IMR-90 (cell line): ENCODE measurements at regions not wholly inside any gene's neighbourhood (a gene's known extent, or its start where the extent isn't known, plus 50 kb on each side); places are given as distances from the start of the nearest gene placed in this dataset.

Experiments used
- ATAC-seq: fragments of 200-7000 bp; cut with Tn5 transposase; 2 replicates; pipeline ENCODE4 v1.9.1; 2020; ENCODE audit warnings: low read depth, mild to moderate bottlenecking, moderate library complexity
- BruUV-seq: library from RNA; stranded (reverse); fragments of 400-500 nt; replicated peaks from 2 replicates; lab custom pipeline; 2021; lab: Mats Ljungman, UMichigan
- CTCF ChIA-PET: fragments of 300-600 bp; formaldehyde crosslinking; extraction: SDS; loops from one replicate; lab custom pipeline; 2021; ENCODE audit warnings: antibody characterized with exemption; lab: Yijun Ruan, JAX
- POLR2A ChIA-PET: fragments of 300-600 bp; sonication (Branson Sonifier 250); formaldehyde crosslinking; loops from one replicate; lab custom pipeline; 2022; ENCODE audit warnings: antibody characterized with exemption; ENCODE audit not compliant: unreplicated experiment; lab: Charles Lee
- DNase-seq: peaks from one replicate; pipeline ENCODE4 v3.0.0; 2013
- H2AFZ ChIP-seq: replicated peaks from 2 replicates; pipeline ENCODE3; 2013; ENCODE audit warnings: low read length, mild to moderate bottlenecking; ENCODE audit not compliant: poor library complexity
- H2AK5ac ChIP-seq: 2 replicates; pipeline ENCODE4 v1.6.1; 2013; ENCODE audit warnings: low read depth, low read length, inconsistent platforms
- H2AK9ac ChIP-seq: replicated peaks from 2 replicates; pipeline ENCODE3; 2013; ENCODE audit warnings: mild to moderate bottlenecking, low read depth, low read length, moderate library complexity; ENCODE audit not compliant: poor library complexity
- H2BK120ac ChIP-seq: 2 replicates; pipeline ENCODE4 v1.6.1; 2013; ENCODE audit warnings: low read depth, low read length, inconsistent platforms
- H2BK15ac ChIP-seq: 3 replicates; pipeline ENCODE4 v1.6.1; 2013; ENCODE audit warnings: low read depth, low read length, inconsistent platforms
- H2BK20ac ChIP-seq: 2 replicates; pipeline ENCODE4 v1.6.1; 2013; ENCODE audit warnings: low read depth, mild to moderate bottlenecking, inconsistent platforms, low read length, moderate library complexity
- H2BK5ac ChIP-seq: 2 replicates; pipeline ENCODE4 v1.6.1; 2013; ENCODE audit warnings: mild to moderate bottlenecking, low read depth, low read length, inconsistent platforms; ENCODE audit not compliant: poor library complexity, severe bottlenecking
- H3K14ac ChIP-seq: replicated peaks from 2 replicates; pipeline ENCODE4 v1.6.1; 2013; ENCODE audit warnings: low read depth, low read length, inconsistent platforms
- H3K18ac ChIP-seq: 2 replicates; pipeline ENCODE4 v1.6.1; 2013; ENCODE audit warnings: low read depth, low read length, control low read depth
- H3K23ac ChIP-seq: 2 replicates; pipeline ENCODE4 v1.6.1; 2013; ENCODE audit warnings: low read depth, low read length, inconsistent platforms
- H3K27ac ChIP-seq: 2 replicates; pipeline ENCODE4 v1.5.1; 2013; ENCODE audit warnings: mild to moderate bottlenecking, control low read depth, low read length; ENCODE audit not compliant: insufficient read depth
- H3K27me3 ChIP-seq: 2 replicates; pipeline ENCODE4 v1.6.1; 2013; ENCODE audit warnings: low read length; ENCODE audit not compliant: control insufficient read depth, insufficient read depth
- H3K36me3 ChIP-seq: 2 replicates; pipeline ENCODE4 v1.6.1; 2013; ENCODE audit warnings: low read length, mixed read lengths; ENCODE audit not compliant: control insufficient read depth, insufficient read depth
- H3K4ac ChIP-seq: 2 replicates; pipeline ENCODE4 v1.6.1; 2013; ENCODE audit warnings: low read depth, low read length, inconsistent platforms
- H3K4me1 ChIP-seq: 2 replicates; pipeline ENCODE4 v1.6.1; 2013; ENCODE audit warnings: low read length, mixed read lengths; ENCODE audit not compliant: control insufficient read depth, insufficient read depth
- H3K4me2 ChIP-seq: 2 replicates; pipeline ENCODE4 v1.6.1; 2013; ENCODE audit warnings: low read depth, mild to moderate bottlenecking, control low read depth, low read length, moderate library complexity
- H3K4me3 ChIP-seq: 2 replicates; pipeline ENCODE4 v1.5.1; 2013; ENCODE audit warnings: low read depth, mild to moderate bottlenecking, control low read depth, low read length, moderate library complexity; ENCODE audit not compliant: insufficient read depth
- H3K56ac ChIP-seq: 2 replicates; pipeline ENCODE4 v1.6.1; 2013; ENCODE audit warnings: low read length, inconsistent platforms; ENCODE audit not compliant: insufficient read depth; ENCODE audit errors: extremely low read depth
- H3K79me1 ChIP-seq, 2 experiments: 2 replicates each; pipeline ENCODE4 v1.6.1; 2013; ENCODE audit warnings: low read length in 2 of 2, inconsistent platforms in 1 of 2, low read depth in 1 of 2
- H3K9ac ChIP-seq: 2 replicates; pipeline ENCODE4 v1.6.1; 2013; ENCODE audit warnings: low read depth, low read length, control low read depth
- H3K9me1 ChIP-seq: 2 replicates; pipeline ENCODE4 v1.6.1; 2013; ENCODE audit warnings: low read length, inconsistent platforms; ENCODE audit not compliant: insufficient read depth
- H3K9me3 ChIP-seq: 2 replicates; pipeline ENCODE4 v1.6.1; 2013; ENCODE audit warnings: low read length; ENCODE audit not compliant: control insufficient read depth, insufficient read depth
- H4K20me1 ChIP-seq: 2 replicates; pipeline ENCODE4 v1.6.1; 2013; ENCODE audit warnings: low read length, inconsistent platforms; ENCODE audit not compliant: insufficient read depth
- H4K5ac ChIP-seq: 2 replicates; pipeline ENCODE4 v1.6.1; 2013; ENCODE audit warnings: mild to moderate bottlenecking, low read depth, low read length, control low read depth
- H4K8ac ChIP-seq, 2 experiments: 2 replicates each; pipeline ENCODE4 v1.6.1; 2013; ENCODE audit warnings: low read depth in 2 of 2, low read length in 2 of 2, control low read depth in 1 of 2, inconsistent platforms in 1 of 2
- H4K91ac ChIP-seq: 2 replicates; pipeline ENCODE4 v1.6.1; 2013; ENCODE audit warnings: low read depth, low read length, inconsistent platforms; ENCODE audit not compliant: insufficient read depth
- BHLHE40 ChIP-seq: fragments of 150-350 bp; IDR thresholded peaks from 2 replicates; pipeline ENCODE4 v1.6.1; 2016; ENCODE audit warnings: mild to moderate bottlenecking, low read depth, low read length
- CEBPB ChIP-seq: IDR thresholded peaks from 2 replicates; pipeline ENCODE4 v1.6.1; 2012; ENCODE audit warnings: low read depth, low read length, improper control_type of control experiment
- CHD1 ChIP-seq: IDR thresholded peaks from 2 replicates; pipeline ENCODE4 v1.6.1; 2012; ENCODE audit warnings: low read depth, low read length, improper control_type of control experiment
- CTCF ChIP-seq: conservative IDR thresholded peaks from 2 replicates; pipeline ENCODE4 v1.5.1; 2012; ENCODE audit warnings: mild to moderate bottlenecking, low read depth, low read length, improper control_type of control experiment
- ELK1 ChIP-seq: fragments of 150-350 bp; IDR thresholded peaks from 2 replicates; pipeline ENCODE4 v1.6.1; 2016; ENCODE audit warnings: low read depth, mild to moderate bottlenecking, low read length, moderate library complexity, borderline replicate concordance
- FOS ChIP-seq: fragments of 150-350 bp; IDR thresholded peaks from 2 replicates; pipeline ENCODE4 v1.6.1; 2016; ENCODE audit warnings: low read depth, low read length
- MAFK ChIP-seq: IDR thresholded peaks from 2 replicates; pipeline ENCODE4 v1.6.1; 2012; ENCODE audit warnings: low read depth, low read length, improper control_type of control experiment
- MAZ ChIP-seq: IDR thresholded peaks from 2 replicates; pipeline ENCODE4 v1.6.1; 2012; ENCODE audit warnings: low read depth, mild to moderate bottlenecking, low read length, improper control_type of control experiment, moderate library complexity, borderline replicate concordance
- MXI1 ChIP-seq: IDR thresholded peaks from 2 replicates; pipeline ENCODE4 v1.6.1; 2012; ENCODE audit warnings: low read depth, mild to moderate bottlenecking, low read length, moderate library complexity, borderline replicate concordance
- NFE2L2 ChIP-seq: fragments of 150-350 bp; IDR thresholded peaks from 2 replicates; pipeline ENCODE4 v1.6.1; 2016; ENCODE audit warnings: low read depth, mild to moderate bottlenecking, low read length
- POLR2A ChIP-seq: IDR thresholded peaks from 2 replicates; pipeline ENCODE4 v1.6.1; 2012; ENCODE audit warnings: mild to moderate bottlenecking, low read depth, low read length
- RAD21 ChIP-seq: IDR thresholded peaks from 2 replicates; pipeline ENCODE4 v1.6.1; 2012; ENCODE audit warnings: low read length, improper control_type of control experiment
- RCOR1 ChIP-seq: IDR thresholded peaks from 2 replicates; pipeline ENCODE4 v1.6.1; 2012; ENCODE audit warnings: mild to moderate bottlenecking, low read length, improper control_type of control experiment; ENCODE audit not compliant: insufficient replicate concordance
- RFX5 ChIP-seq: IDR thresholded peaks from 2 replicates; pipeline ENCODE4 v1.8.0; 2012; ENCODE audit warnings: low read depth, mild to moderate bottlenecking, low read length, moderate library complexity
- SMC3 ChIP-seq: fragments of 150-350 bp; IDR thresholded peaks from 2 replicates; pipeline ENCODE4 v1.6.1; 2016; ENCODE audit warnings: low read depth, mild to moderate bottlenecking, antibody characterized with exemption, low read length, moderate library complexity
- USF2 ChIP-seq: fragments of 150-350 bp; IDR thresholded peaks from 2 replicates; pipeline ENCODE4 v1.6.1; 2017; ENCODE audit warnings: mild to moderate bottlenecking, antibody characterized with exemption, low read length, low read depth
- WGBS, 2 experiments: methylation state at CpG; one replicate each; pipeline versions ENCODE4 v1.1.5 to v1.1.7; 2013; ENCODE audit warnings: missing lambda C conversion rate in 2 of 2; ENCODE audit not compliant: insufficient read length in 1 of 2; ENCODE audit errors: extremely low coverage in 2 of 2; 5-methylcytosine and 5-hydroxymethylcytosine counted together
- dilution Hi-C: fragments of 300-500 bp; cut with HindIII; formaldehyde crosslinking; loops from one replicate; pipeline ENCODE4 v1.14.3; 2018; ENCODE audit warnings: low sequenced_read_pairs; ENCODE audit not compliant: unreplicated experiment
- in situ Hi-C: fragments of 300-500 bp; cut with MboI; formaldehyde crosslinking; loops from 3 replicates; pipeline ENCODE4 v1.14.3; 2019; ENCODE audit warnings: low sequenced_read_pairs, inconsistent platforms, mixed read lengths
- intact Hi-C: fragments of 100-400 bp; cut with micrococcal nuclease; formaldehyde crosslinking; loops from 2 replicates; pipeline ENCODE4 v1.10.0; 2022

- Histone ChIP-seq H2BK15ac (no peak overlapping the region), H3K4ac (no peak overlapping the region), H4K5ac (no peak overlapping the region), H4K20me1 (no peaks in the 10 kb centered on the region), H3K4me1 (no peaks in the 10 kb centered on the region), H2AFZ (no peak overlapping the region), H3K9me1 (no peaks in the 10 kb centered on the region), H3K14ac (no peak overlapping the region), H3K27ac (no peak overlapping the region), H3K36me3 (no peaks in the 10 kb centered on the region), H2AK5ac (no peak overlapping the region), H3K56ac (no peak overlapping the region), H3K79me1 (no peaks in the 10 kb centered on the region), H3K9ac (no peak overlapping the region), H3K27me3 (no peaks in the 10 kb centered on the region), H3K18ac (no peak overlapping the region), H3K4me2 (no peak overlapping the region), H3K23ac (no peak overlapping the region), H2AK9ac (no peak overlapping the region), H4K91ac (no peak overlapping the region), H2BK5ac (no peak overlapping the region), H3K9me3 (no peaks in the 10 kb centered on the region), H4K8ac (no peak overlapping the region), H2BK120ac (no peak overlapping the region), H3K4me3 (no peak overlapping the region), H2BK20ac (no peak overlapping the region)
- BruUV-seq: no TSS peak
- ChIA-PET CTCF (no interaction called here), POLR2A (no interaction called here)
- dilution Hi-C loops (no loop called here), intact Hi-C loops (no loop called here), in situ Hi-C loops (no loop called here)
- ATAC-seq (no peak; the same call in 1 of the 2 replicates), DNase-seq (no peak)
- 67% methylated on average over 1 of the region's 2 CpGs; no CpG with 5 or more reads in 1 of the 2 experiments for WGBS, 2 experiments
- TF ChIP-seq SMC3 (no peak), NFE2L2 (no peak), POLR2A (no peak), USF2 (no peak), MXI1 (no peak), CEBPB (no peak), MAZ (no peak), RCOR1 (no peak), CHD1 (no peak), CTCF (no peak), BHLHE40 (no peak), MAFK (no peak), RFX5 (no peak), RAD21 (no peak), FOS (no peak), ELK1 (no peak)
Observed at GRCh38 chr3:110909839-110910238, 161.8 kb upstream of the NECTIN3 start.
